G401 (cell line): ENCODE measurements at regions not wholly inside any gene's neighbourhood (a gene's known extent, or its start where the extent isn't known, plus 50 kb on each side); places are given as distances from the start of the nearest gene placed in this dataset.

Source experiments
- DNase-seq: peaks from one replicate; pipeline ENCODE4 v3.0.0-alpha.2; 2015; ENCODE audit warnings: low spot score
- in situ Hi-C: cut with HindIII; loops from 2 replicates; pipeline ENCODE4 v1.10.0; 2016; ENCODE audit warnings: low sequenced_read_pairs, mixed read lengths

GRCh38 chr13:62327367-62327766 is 911.7 kb upstream of the PCDH20 start:
- DNase-seq: no peak
- in situ Hi-C loops: no loop called here

- in situ Hi-C loops: no loop called here
- no peak for DNase-seq
Measured at GRCh38 chr13:62324842-62325241, 909.2 kb upstream of the PCDH20 start.

GRCh38 chr13:62321895-62322294 is 906.2 kb upstream of the PCDH20 start:
- no peak for DNase-seq
- in situ Hi-C loops: no loop called here

GRCh38 chr13:62321139-62321538 is 905.5 kb upstream of the PCDH20 start:
- no peak for DNase-seq
- in situ Hi-C loops: no loop called here

- in situ Hi-C loops: no loop called here
- peak; percentile 41 for DNase-seq
Measured at GRCh38 chr13:62320129-62321108, 904.8 kb upstream of the PCDH20 start.

- in situ Hi-C loops: no loop called here
- DNase-seq: no peak
Measured at GRCh38 chr13:62309904-62310303, 894.3 kb upstream of the PCDH20 start.

GRCh38 chr13:62305756-62306155 is 890.1 kb upstream of the PCDH20 start:
- no peak for DNase-seq
- in situ Hi-C loops: no loop called here

- no peak for DNase-seq
- in situ Hi-C loops: no loop called here
Measured at GRCh38 chr13:62302341-62302740, 886.7 kb upstream of the PCDH20 start.

GRCh38 chr13:62299988-62300387 is 884.3 kb upstream of the PCDH20 start:
- in situ Hi-C loops: no loop called here
- DNase-seq: no peak

GRCh38 chr13:62296812-62297211 is 881.2 kb upstream of the PCDH20 start:
- in situ Hi-C loops: no loop called here
- DNase-seq: no peak

GRCh38 chr13:62294244-62294643 is 878.6 kb upstream of the PCDH20 start:
- DNase-seq: no peak
- in situ Hi-C loops: no loop called here

GRCh38 chr13:62292714-62293480 is 877.2 kb upstream of the PCDH20 start:
- in situ Hi-C loops: no loop called here
- no peak for DNase-seq

GRCh38 chr13:62290542-62290941 is 874.9 kb upstream of the PCDH20 start:
- in situ Hi-C loops: no loop called here
- no peak for DNase-seq

GRCh38 chr13:62287764-62288163 is 872.1 kb upstream of the PCDH20 start:
- DNase-seq: no peak
- in situ Hi-C loops: no loop called here

GRCh38 chr13:62280590-62280989 is 864.9 kb upstream of the PCDH20 start:
- DNase-seq: no peak
- in situ Hi-C loops: no loop called here

- DNase-seq: no peak
- in situ Hi-C loops: no loop called here
Measured at GRCh38 chr13:62278271-62278670, 862.6 kb upstream of the PCDH20 start.

GRCh38 chr13:62251734-62252133 is 836.1 kb upstream of the PCDH20 start:
- no peak for DNase-seq
- in situ Hi-C loops: no loop called here

- DNase-seq: no peak
- in situ Hi-C loops: no loop called here
Measured at GRCh38 chr13:62250501-62251201, 835.0 kb upstream of the PCDH20 start.

GRCh38 chr13:62246581-62246980 is 830.9 kb upstream of the PCDH20 start:
- DNase-seq: no peak
- in situ Hi-C loops: no loop called here

- in situ Hi-C loops: no loop called here
- DNase-seq: no peak
Measured at GRCh38 chr13:62243106-62243505, 827.5 kb upstream of the PCDH20 start.
